ENCODE measurements at regions not wholly inside any gene's neighbourhood (a gene's known extent, or its start where the extent isn't known, plus 50 kb on each side); places are given as distances from the start of the nearest gene placed in this dataset.

- TF ChIP-seq REST (IDR thresholded peaks at IDR 0.05; ENCODE audit: insufficient read depth in 1 of 2, low read depth in 2 of 2, low read length in 1 of 2) (no peak), CTCF (IDR thresholded peaks at IDR 0.05) (no peak), POLR2AphosphoS5 (IDR thresholded peaks at IDR 0.05; ENCODE audit: low read depth, low read length) (no peak)
Measured at GRCh38 chr9:104300124-104300523, 203.9 kb upstream of the OR13F1 start.

Measured in Panc1 (cell line).